Mesothelial cell of epicardium (in vitro differentiated cells): ENCODE measurements at regions not wholly inside any gene's neighbourhood (a gene's known extent, or its start where the extent isn't known, plus 50 kb on each side); places are given as distances from the start of the nearest gene placed in this dataset.
"Not testable (repeated sequence)": the region's sequence is repeated elsewhere in the genome, so short reads cannot be mapped to it uniquely, and the experiment has no call there.

Experiments
- DNase-seq, 2 experiments: peaks; one replicate each; pipeline ENCODE4 v3.0.0; 2021; ENCODE audit warnings: low spot score in 2 of 2; ENCODE audit not compliant: unreplicated experiment in 2 of 2
- H3K27ac Mint-ChIP-seq: 2 replicates; pipeline ENCODE4 v1.8.0; 2021; ENCODE audit warnings: mixed read lengths
- H3K27me3 Mint-ChIP-seq: 2 replicates; pipeline ENCODE4 v1.8.0; 2021; ENCODE audit warnings: low read depth, mixed read lengths
- H3K36me3 Mint-ChIP-seq: 2 replicates; pipeline ENCODE4 v1.8.0; 2021; ENCODE audit warnings: mixed read lengths
- H3K4me1 Mint-ChIP-seq: 2 replicates; pipeline ENCODE4 v1.8.0; 2021; ENCODE audit warnings: mixed read lengths
- H3K4me3 Mint-ChIP-seq: 2 replicates; pipeline ENCODE4 v1.8.0; 2021; ENCODE audit warnings: mild to moderate bottlenecking, moderate library complexity, mixed read lengths
- H3K9me3 Mint-ChIP-seq: 2 replicates; pipeline ENCODE4 v1.8.0; 2021; ENCODE audit warnings: mixed read lengths
- TF ChIP-seq, protein P1 (sequence below): fragments of 200-600 bp; sonication (generic); IDR thresholded peaks from one replicate; pipeline ENCODE4 v1.5.0; 2021; ENCODE audit warnings: antibody characterized with exemption; ENCODE audit not compliant: unreplicated experiment

GRCh38 chr3:25178672-25179071 lies 249.4 kb upstream of the RARB start:
- TF ChIP-seq, protein P1, sequence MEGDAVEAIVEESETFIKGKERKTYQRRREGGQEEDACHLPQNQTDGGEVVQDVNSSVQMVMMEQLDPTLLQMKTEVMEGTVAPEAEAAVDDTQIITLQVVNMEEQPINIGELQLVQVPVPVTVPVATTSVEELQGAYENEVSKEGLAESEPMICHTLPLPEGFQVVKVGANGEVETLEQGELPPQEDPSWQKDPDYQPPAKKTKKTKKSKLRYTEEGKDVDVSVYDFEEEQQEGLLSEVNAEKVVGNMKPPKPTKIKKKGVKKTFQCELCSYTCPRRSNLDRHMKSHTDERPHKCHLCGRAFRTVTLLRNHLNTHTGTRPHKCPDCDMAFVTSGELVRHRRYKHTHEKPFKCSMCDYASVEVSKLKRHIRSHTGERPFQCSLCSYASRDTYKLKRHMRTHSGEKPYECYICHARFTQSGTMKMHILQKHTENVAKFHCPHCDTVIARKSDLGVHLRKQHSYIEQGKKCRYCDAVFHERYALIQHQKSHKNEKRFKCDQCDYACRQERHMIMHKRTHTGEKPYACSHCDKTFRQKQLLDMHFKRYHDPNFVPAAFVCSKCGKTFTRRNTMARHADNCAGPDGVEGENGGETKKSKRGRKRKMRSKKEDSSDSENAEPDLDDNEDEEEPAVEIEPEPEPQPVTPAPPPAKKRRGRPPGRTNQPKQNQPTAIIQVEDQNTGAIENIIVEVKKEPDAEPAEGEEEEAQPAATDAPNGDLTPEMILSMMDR = no peak
- H3K4me1 Mint-ChIP-seq = peaks cover 36% of the 10 kb centered on the region
- no peak overlapping the region for H3K27ac Mint-ChIP-seq
- H3K27me3 Mint-ChIP-seq = no peaks in the 10 kb centered on the region
- peaks cover 10% of the 10 kb centered on the region for H3K36me3 Mint-ChIP-seq
- H3K4me3 Mint-ChIP-seq = no peak overlapping the region
- DNase-seq = no peak
- H3K9me3 Mint-ChIP-seq = peaks cover 10% of the 10 kb centered on the region

DNA sequence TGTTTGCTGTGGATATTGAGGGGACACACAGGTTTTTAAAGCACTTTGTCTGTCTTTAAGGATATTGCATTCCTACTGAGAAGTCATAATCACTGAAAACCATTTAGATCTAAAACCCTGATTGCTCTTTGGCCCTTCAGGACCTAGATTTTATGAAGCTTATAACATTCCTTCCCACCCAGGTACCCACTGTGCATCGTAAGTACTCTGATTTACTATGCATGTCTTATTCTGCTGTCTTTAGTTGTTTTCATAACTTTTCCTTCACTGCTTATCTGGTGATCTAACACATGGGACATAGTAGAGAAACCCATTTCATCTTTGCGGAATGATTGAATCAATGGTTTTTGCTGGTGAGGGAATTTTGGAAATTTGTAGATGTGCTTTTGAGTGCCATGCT lies 247.0 kb upstream of the RARB start:
- H3K36me3 Mint-ChIP-seq = peaks cover 10% of the 10 kb centered on the region
- H3K27ac Mint-ChIP-seq = no peak overlapping the region
- H3K4me1 Mint-ChIP-seq = peaks cover 36% of the 10 kb centered on the region
- TF ChIP-seq, protein P1 = no peak
- peaks cover 10% of the 10 kb centered on the region for H3K9me3 Mint-ChIP-seq
- H3K4me3 Mint-ChIP-seq = no peak overlapping the region
- no peaks in the 10 kb centered on the region for H3K27me3 Mint-ChIP-seq
- no peak for DNase-seq

- DNase-seq = no peak
These were observed 245.3 kb upstream of the RARB start for GRCh38 chr3:25182794-25183193.

GRCh38 chr3:25184641-25185250 lies 243.3 kb upstream of the RARB start:
- Mint-ChIP-seq H3K4me1 (peaks cover 36% of the 10 kb centered on the region), H3K27me3 (no peaks in the 10 kb centered on the region), H3K9me3 (peaks cover 14% of the 10 kb centered on the region), H3K36me3 (peaks cover 10% of the 10 kb centered on the region), H3K4me3 (no peak overlapping the region), H3K27ac (no peak overlapping the region)
- TF ChIP-seq, protein P1 = no peak
- no peak for DNase-seq

More at GRCh38 chr3:25182794-25183193, 245.3 kb upstream of the RARB start:
- H3K4me1 Mint-ChIP-seq = peaks cover 40% of the 10 kb centered on the region
- H3K4me3 Mint-ChIP-seq = no peak overlapping the region
- TF ChIP-seq, protein P1 = no peak
- H3K27me3 Mint-ChIP-seq = no peaks in the 10 kb centered on the region
- H3K9me3 Mint-ChIP-seq = peaks cover 10% of the 10 kb centered on the region
- peaks cover 10% of the 10 kb centered on the region for H3K36me3 Mint-ChIP-seq
- no peak overlapping the region for H3K27ac Mint-ChIP-seq

- H3K9me3 Mint-ChIP-seq = peaks cover 16% of the 10 kb centered on the region
- H3K4me1 Mint-ChIP-seq = peaks cover 26% of the 10 kb centered on the region
- H3K36me3 Mint-ChIP-seq = peaks cover 4% of the 10 kb centered on the region
- H3K27me3 Mint-ChIP-seq = no peaks in the 10 kb centered on the region
- TF ChIP-seq, protein P1 = no peak
- H3K4me3 Mint-ChIP-seq = no peak overlapping the region
- H3K27ac Mint-ChIP-seq = peak overlapping the region; percentile 48
- no peak for DNase-seq
These were observed 236.4 kb upstream of the RARB start for GRCh38 chr3:25191673-25192072.

GRCh38 chr3:25199567-25199966 lies 228.5 kb upstream of the RARB start:
- Mint-ChIP-seq H3K36me3 (peaks cover 56% of the 10 kb centered on the region), H3K9me3 (peaks cover 63% of the 10 kb centered on the region)
- not testable (repeated sequence) for H3K27ac Mint-ChIP-seq, DNase-seq, H3K4me3 Mint-ChIP-seq, H3K27me3 Mint-ChIP-seq, H3K4me1 Mint-ChIP-seq
